ENCODE measurements at regions not wholly inside any gene's neighbourhood (a gene's known extent, or its start where the extent isn't known, plus 50 kb on each side); places are given as distances from the start of the nearest gene placed in this dataset.

GRCh38 chr6:14887181-14887580, 358.7 kb upstream of the JARID2 start:
- H3K4me3 ChIP-seq (ENCODE audit: insufficient read depth, low read depth, low read length): no peak overlapping the region
- FAIRE-seq (no peak), DNase-seq (ENCODE audit: low read depth) (no peak)
- H4K20me1 ChIP-seq (ENCODE audit: insufficient read depth, low read length): no peaks in the 10 kb centered on the region
- TF ChIP-seq EZH2 (IDR thresholded peaks at IDR 0.05; ENCODE audit: insufficient read depth, low read length) (no peak), CTCF (IDR thresholded peaks at IDR 0.05; ENCODE audit: insufficient read depth, low read depth, low read length) (no peak)
- H3K4me3 Mint-ChIP-seq (ENCODE audit: unreplicated experiment): no peak overlapping the region
- no peaks in the 10 kb centered on the region for H3K79me2 ChIP-seq (ENCODE audit: insufficient read depth, low read length)
- H3K9me3 Mint-ChIP-seq (ENCODE audit: unreplicated experiment): peaks cover 4% of the 10 kb centered on the region
- H3K27ac ChIP-seq (ENCODE audit: low read depth, low read length): no peak overlapping the region
- no peak overlapping the region for H3K27ac Mint-ChIP-seq (ENCODE audit: unreplicated experiment)
- no peaks in the 10 kb centered on the region for H3K36me3 Mint-ChIP-seq (ENCODE audit: low read depth, unreplicated experiment)
- H3K9me3 ChIP-seq (ENCODE audit: insufficient read depth, low read depth, low read length): no peaks in the 10 kb centered on the region
- no peak overlapping the region for H2AFZ ChIP-seq (ENCODE audit: low read depth, low read length)
- no peaks in the 10 kb centered on the region for H3K36me3 ChIP-seq (ENCODE audit: insufficient read depth, low read length)
- peaks cover 3% of the 10 kb centered on the region for H3K27me3 Mint-ChIP-seq (ENCODE audit: low read depth, unreplicated experiment)
- no peaks in the 10 kb centered on the region for H3K4me1 Mint-ChIP-seq (ENCODE audit: low read depth, unreplicated experiment)
- H3K27me3 ChIP-seq (ENCODE audit: insufficient read depth, low read length): no peaks in the 10 kb centered on the region
- peaks cover 9% of the 10 kb centered on the region for H3K4me1 ChIP-seq (ENCODE audit: insufficient read depth, low read length)
- H3K4me2 ChIP-seq (ENCODE audit: low read length): no peak overlapping the region
- no peak overlapping the region for H3K9ac ChIP-seq (ENCODE audit: low read length)

DNA sequence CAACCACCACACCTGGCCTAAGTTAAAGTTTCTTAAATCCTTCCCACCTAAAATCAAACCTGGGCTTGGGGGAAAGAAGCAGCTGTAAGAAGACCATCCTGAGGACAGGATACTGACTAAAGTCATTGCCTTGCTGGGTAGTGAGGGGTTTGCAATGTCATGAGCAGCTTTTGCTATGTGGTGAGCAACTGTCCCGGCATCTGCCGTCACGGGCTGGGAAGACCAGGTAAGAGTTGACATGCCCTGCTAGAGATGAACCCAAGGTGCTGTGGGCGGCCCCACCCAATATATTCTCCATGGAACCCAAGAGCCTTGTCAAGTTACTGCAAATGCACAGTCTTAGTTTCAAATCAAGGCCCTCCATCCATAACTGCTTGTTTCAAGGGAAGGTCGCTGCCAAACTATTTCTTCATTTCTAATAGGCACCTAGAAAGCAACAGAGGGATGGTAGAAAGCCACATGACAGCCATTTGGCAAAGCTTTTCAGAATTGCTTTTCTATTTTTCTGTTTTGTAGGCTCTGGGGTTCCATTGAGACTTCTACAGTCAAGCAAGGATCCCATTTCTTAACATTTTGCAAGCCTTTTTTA, 357.8 kb upstream of the JARID2 start:
- H3K27me3 ChIP-seq (ENCODE audit: insufficient read depth, low read length): no peaks in the 10 kb centered on the region
- H2AFZ ChIP-seq (ENCODE audit: low read depth, low read length): no peak overlapping the region
- Mint-ChIP-seq H3K4me1 (ENCODE audit: low read depth, unreplicated experiment) (no peaks in the 10 kb centered on the region), H3K9me3 (ENCODE audit: unreplicated experiment) (peaks cover 5% of the 10 kb centered on the region), H3K27me3 (ENCODE audit: low read depth, unreplicated experiment) (peaks cover 3% of the 10 kb centered on the region), H3K4me3 (ENCODE audit: unreplicated experiment) (no peak overlapping the region), H3K27ac (ENCODE audit: unreplicated experiment) (no peak overlapping the region), H3K36me3 (ENCODE audit: low read depth, unreplicated experiment) (no peaks in the 10 kb centered on the region)
- H3K9ac ChIP-seq (ENCODE audit: low read length): no peak overlapping the region
- H4K20me1 ChIP-seq (ENCODE audit: insufficient read depth, low read length): no peaks in the 10 kb centered on the region
- H3K4me2 ChIP-seq (ENCODE audit: low read length): no peak overlapping the region
- TF ChIP-seq EZH2 (IDR thresholded peaks at IDR 0.05; ENCODE audit: insufficient read depth, low read length): no peak
- no peak for TF ChIP-seq CTCF (IDR thresholded peaks at IDR 0.05; ENCODE audit: insufficient read depth, low read depth, low read length)
- DNase-seq (ENCODE audit: low read depth) (no peak), FAIRE-seq (no peak)
- peaks cover under 1% of the 10 kb centered on the region for H3K4me1 ChIP-seq (ENCODE audit: insufficient read depth, low read length)
- H3K36me3 ChIP-seq (ENCODE audit: insufficient read depth, low read length): no peaks in the 10 kb centered on the region
- no peaks in the 10 kb centered on the region for H3K9me3 ChIP-seq (ENCODE audit: insufficient read depth, low read depth, low read length)
- H3K4me3 ChIP-seq (ENCODE audit: insufficient read depth, low read depth, low read length): no peak overlapping the region
- H3K27ac ChIP-seq (ENCODE audit: low read depth, low read length): no peak overlapping the region
- no peaks in the 10 kb centered on the region for H3K79me2 ChIP-seq (ENCODE audit: insufficient read depth, low read length)

DNA sequence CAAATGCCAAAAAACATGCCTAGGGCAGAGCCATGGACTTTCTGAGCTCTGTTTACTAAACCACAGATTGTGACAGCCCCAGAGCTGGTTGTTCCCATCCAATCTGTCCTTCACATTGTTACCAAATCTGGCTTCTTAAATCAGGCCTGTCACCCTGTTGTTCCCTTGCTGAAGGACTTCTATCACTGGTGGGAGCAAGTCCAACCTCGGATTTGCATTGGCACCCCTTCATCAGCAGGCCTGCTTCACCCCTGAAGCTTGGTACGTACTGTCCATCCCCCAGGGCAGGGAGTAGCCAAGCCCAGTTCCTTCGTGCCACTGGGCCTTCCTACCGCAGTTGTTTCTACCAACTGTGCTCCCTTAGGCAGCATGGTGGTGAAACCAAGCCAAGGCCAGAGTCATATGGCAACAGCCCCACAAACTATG, 357.3 kb upstream of the JARID2 start:
- DNase-seq (ENCODE audit: low read depth) (no peak), FAIRE-seq (no peak)
- Histone ChIP-seq H3K9me3 (ENCODE audit: insufficient read depth, low read depth, low read length) (no peaks in the 10 kb centered on the region), H3K4me3 (ENCODE audit: insufficient read depth, low read depth, low read length) (no peak overlapping the region), H3K36me3 (ENCODE audit: insufficient read depth, low read length) (no peaks in the 10 kb centered on the region), H3K79me2 (ENCODE audit: insufficient read depth, low read length) (no peaks in the 10 kb centered on the region), H3K4me2 (ENCODE audit: low read length) (no peak overlapping the region), H2AFZ (ENCODE audit: low read depth, low read length) (no peak overlapping the region), H3K4me1 (ENCODE audit: insufficient read depth, low read length) (no peaks in the 10 kb centered on the region), H3K9ac (ENCODE audit: low read length) (no peak overlapping the region), H4K20me1 (ENCODE audit: insufficient read depth, low read length) (no peaks in the 10 kb centered on the region), H3K27ac (ENCODE audit: low read depth, low read length) (no peak overlapping the region), H3K27me3 (ENCODE audit: insufficient read depth, low read length) (no peaks in the 10 kb centered on the region)
- Mint-ChIP-seq H3K36me3 (ENCODE audit: low read depth, unreplicated experiment) (no peaks in the 10 kb centered on the region), H3K9me3 (ENCODE audit: unreplicated experiment) (peaks cover 8% of the 10 kb centered on the region), H3K27me3 (ENCODE audit: low read depth, unreplicated experiment) (peaks cover 3% of the 10 kb centered on the region), H3K27ac (ENCODE audit: unreplicated experiment) (no peak overlapping the region), H3K4me1 (ENCODE audit: low read depth, unreplicated experiment) (no peaks in the 10 kb centered on the region), H3K4me3 (ENCODE audit: unreplicated experiment) (no peak overlapping the region)
- TF ChIP-seq EZH2 (IDR thresholded peaks at IDR 0.05; ENCODE audit: insufficient read depth, low read length) (no peak), CTCF (IDR thresholded peaks at IDR 0.05; ENCODE audit: insufficient read depth, low read depth, low read length) (no peak)
